ENCODE measurements at regions not wholly inside any gene's neighbourhood (a gene's known extent, or its start where the extent isn't known, plus 50 kb on each side); places are given as distances from the start of the nearest gene placed in this dataset.

GRCh38 chr20:57894096-57894495 is 184.3 kb upstream of the PMEPA1 start:
- no peaks in the 10 kb centered on the region for H4K20me1 ChIP-seq (ENCODE audit: insufficient read depth, low read length)
- intact Hi-C loops (cut with micrococcal nuclease; ENCODE audit: unreplicated experiment) = no loop called here
- H3K9me3 ChIP-seq (ENCODE audit: low read length) = no peaks in the 10 kb centered on the region
- ChIA-PET POLR2A (no interaction called here), CTCF (ENCODE audit: unreplicated experiment) (no interaction called here)
- no peak for DNase-seq (ENCODE audit: low spot score)
- H3K9me2 ChIP-seq (ENCODE audit: insufficient read depth, low read length) = no peaks in the 10 kb centered on the region
- no peak overlapping the region for H3K4me3 ChIP-seq (ENCODE audit: low read depth, low read length, poor library complexity, severe bottlenecking)
- H3K36me3 ChIP-seq (ENCODE audit: insufficient read depth, low read length) = no peaks in the 10 kb centered on the region
- no TSS peak for BruUV-seq (replicated peaks)
- H3K27ac ChIP-seq (ENCODE audit: low read depth, low read length, poor library complexity, severe bottlenecking) = no peak overlapping the region
- no peaks in the 10 kb centered on the region for H3K4me1 ChIP-seq (ENCODE audit: insufficient read depth, low read length, poor library complexity, severe bottlenecking)
- H2AFZ ChIP-seq (ENCODE audit: low read length) = no peak overlapping the region
- TF ChIP-seq EZH2phosphoT487 (IDR thresholded peaks at IDR 0.05; ENCODE audit: borderline replicate concordance, low read depth, low read length) = no peak
- no peak for TF ChIP-seq CTCF (conservative IDR thresholded peaks at IDR 0.05; ENCODE audit: low read length)
- no peak overlapping the region for H3K4me2 ChIP-seq (ENCODE audit: low read length)
- H3K79me2 ChIP-seq (ENCODE audit: insufficient read depth, low read depth, low read length) = no peaks in the 10 kb centered on the region

- Histone ChIP-seq H4K20me1 (ENCODE audit: insufficient read depth, low read length) (no peaks in the 10 kb centered on the region), H3K4me2 (ENCODE audit: low read length) (no peak overlapping the region), H3K9me2 (ENCODE audit: insufficient read depth, low read length) (no peaks in the 10 kb centered on the region), H3K79me2 (ENCODE audit: insufficient read depth, low read depth, low read length) (no peaks in the 10 kb centered on the region), H3K36me3 (ENCODE audit: insufficient read depth, low read length) (no peaks in the 10 kb centered on the region), H3K4me1 (ENCODE audit: insufficient read depth, low read length, poor library complexity, severe bottlenecking) (no peaks in the 10 kb centered on the region), H3K27ac (ENCODE audit: low read depth, low read length, poor library complexity, severe bottlenecking) (no peak overlapping the region), H3K9me3 (ENCODE audit: low read length) (no peaks in the 10 kb centered on the region), H3K4me3 (ENCODE audit: low read depth, low read length, poor library complexity, severe bottlenecking) (no peak overlapping the region), H2AFZ (ENCODE audit: low read length) (no peak overlapping the region)
- BruUV-seq (replicated peaks) = no TSS peak
- no peak for DNase-seq (ENCODE audit: low spot score)
- POLR2A ChIA-PET = no interaction called here
- TF ChIP-seq EZH2phosphoT487 (IDR thresholded peaks at IDR 0.05; ENCODE audit: borderline replicate concordance, low read depth, low read length) (no peak), CTCF (conservative IDR thresholded peaks at IDR 0.05; ENCODE audit: low read length) (no peak)
- intact Hi-C loops (cut with micrococcal nuclease; ENCODE audit: unreplicated experiment) = no loop called here
- CTCF ChIA-PET (ENCODE audit: unreplicated experiment) = no interaction called here
Measured at GRCh38 chr20:57893366-57893999, 183.7 kb upstream of the PMEPA1 start.

DNA sequence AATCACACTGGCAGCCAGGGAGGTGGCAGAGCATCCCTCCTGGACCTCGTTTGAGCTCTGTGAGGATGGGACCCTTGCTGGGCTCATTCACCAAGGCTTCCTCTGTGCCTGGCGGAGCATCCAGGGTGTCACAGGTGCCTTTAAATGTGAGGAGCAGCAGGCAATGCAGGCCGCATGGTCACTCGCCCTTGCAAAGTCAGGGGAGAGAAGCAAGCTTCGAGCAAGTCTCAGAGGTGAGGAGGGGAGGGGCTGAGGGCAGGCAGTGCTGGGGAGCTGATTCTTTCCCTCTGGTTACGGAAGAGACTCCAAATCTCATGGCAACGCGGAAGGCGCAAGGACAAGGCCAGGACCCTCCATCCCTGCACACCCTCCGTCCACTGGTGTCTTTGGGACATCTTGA is 182.7 kb upstream of the PMEPA1 start:
- CTCF ChIA-PET (ENCODE audit: unreplicated experiment) = no interaction called here
- TF ChIP-seq EZH2phosphoT487 (IDR thresholded peaks at IDR 0.05; ENCODE audit: borderline replicate concordance, low read depth, low read length) (no peak), CTCF (conservative IDR thresholded peaks at IDR 0.05; ENCODE audit: low read length) (no peak)
- BruUV-seq (replicated peaks) = no TSS peak

More for the DNA sequence above, 182.7 kb upstream of the PMEPA1 start:
- no peaks in the 10 kb centered on the region for H3K9me2 ChIP-seq (ENCODE audit: insufficient read depth, low read length)
- intact Hi-C loops (cut with micrococcal nuclease; ENCODE audit: unreplicated experiment) = no loop called here
- H3K4me3 ChIP-seq (ENCODE audit: low read depth, low read length, poor library complexity, severe bottlenecking) = no peak overlapping the region
- no peaks in the 10 kb centered on the region for H3K9me3 ChIP-seq (ENCODE audit: low read length)
- H3K36me3 ChIP-seq (ENCODE audit: insufficient read depth, low read length) = no peaks in the 10 kb centered on the region
- DNase-seq (ENCODE audit: low spot score) = no peak
- H4K20me1 ChIP-seq (ENCODE audit: insufficient read depth, low read length) = no peaks in the 10 kb centered on the region
- POLR2A ChIA-PET = no interaction called here
- no peak overlapping the region for H3K27ac ChIP-seq (ENCODE audit: low read depth, low read length, poor library complexity, severe bottlenecking)
- no peak overlapping the region for H2AFZ ChIP-seq (ENCODE audit: low read length)
- H3K79me2 ChIP-seq (ENCODE audit: insufficient read depth, low read depth, low read length) = no peaks in the 10 kb centered on the region
- H3K4me1 ChIP-seq (ENCODE audit: insufficient read depth, low read length, poor library complexity, severe bottlenecking) = no peaks in the 10 kb centered on the region
- H3K4me2 ChIP-seq (ENCODE audit: low read length) = no peak overlapping the region

Data from OCI-LY7 (cell line).